H1 (cell line): ENCODE measurements at regions not wholly inside any gene's neighbourhood (a gene's known extent, or its start where the extent isn't known, plus 50 kb on each side); places are given as distances from the start of the nearest gene placed in this dataset.

ENCODE experiments used
- CTCF ChIA-PET: fragments of 300-600 bp; sonication (Branson Sonifier 250); formaldehyde crosslinking; loops from one replicate; lab custom pipeline; 2021; ENCODE audit not compliant: partially characterized antibody; lab: Charles Lee
- POLR2A ChIA-PET: fragments of 300-600 bp; sonication (Branson Sonifier 250); formaldehyde crosslinking; loops from one replicate; lab custom pipeline; 2021; ENCODE audit warnings: inconsistent platforms; ENCODE audit not compliant: partially characterized antibody; lab: Charles Lee
- DNase-seq, 2 experiments: peaks; one replicate each; pipeline versions ENCODE4 v3.0.0 to v3.0.0-alpha.2; 2010 to 2022; ENCODE audit warnings: low spot score in 2 of 2, low read depth in 1 of 2, mixed read lengths in 1 of 2
- FAIRE-seq: peaks from 2 replicates; lab custom pipeline; 2011; peaks lifted over from hg19 to GRCh38; lab: Jason Lieb, UNC
- H2AFZ ChIP-seq: 2 replicates; pipeline ENCODE4 v1.8.1; 2012; ENCODE audit warnings: low read length, inconsistent platforms
- H2AK5ac ChIP-seq: 2 replicates; pipeline ENCODE4 v1.6.1; 2013; ENCODE audit warnings: low read depth, low read length
- H2BK120ac ChIP-seq: replicated peaks from 2 replicates; pipeline ENCODE3; 2013; ENCODE audit warnings: low read depth, low read length, inconsistent platforms
- H2BK12ac ChIP-seq: 2 replicates; pipeline ENCODE4 v1.6.1; 2013; ENCODE audit warnings: low read depth, low read length
- H2BK15ac ChIP-seq: 2 replicates; pipeline ENCODE4 v1.6.1; 2013; ENCODE audit warnings: low read length
- H2BK20ac ChIP-seq: 2 replicates; pipeline ENCODE4 v1.6.1; 2013; ENCODE audit warnings: low read length
- H2BK5ac ChIP-seq: 2 replicates; pipeline ENCODE4 v1.6.1; 2013; ENCODE audit warnings: low read depth, low read length
- H3K14ac ChIP-seq: 2 replicates; pipeline ENCODE4 v1.6.1; 2013; ENCODE audit warnings: inconsistent platforms; ENCODE audit not compliant: insufficient read length
- H3K18ac ChIP-seq: 2 replicates; pipeline ENCODE4 v1.6.1; 2013; ENCODE audit warnings: low read length; ENCODE audit errors: extremely low read depth
- H3K23ac ChIP-seq: 2 replicates; pipeline ENCODE4 v1.6.1; 2013; ENCODE audit warnings: inconsistent platforms; ENCODE audit not compliant: insufficient read length
- H3K23me2 ChIP-seq: 2 replicates; pipeline ENCODE4 v1.6.1; 2013; ENCODE audit warnings: low read depth, low read length
- H3K27ac ChIP-seq: 2 replicates; pipeline ENCODE4 v1.6.1; 2011; ENCODE audit warnings: low read depth, low read length, inconsistent platforms
- H3K27me3 ChIP-seq, 4 experiments: replicated peaks in 1 of 4; 1 replicate in 1 of 4; 2 replicates in 3 of 4; pipeline versions ENCODE4 v1.6.1 to v1.8.1; 2011 to 2013; ENCODE audit warnings: low read length in 3 of 4, mild to moderate bottlenecking in 3 of 4, inconsistent platforms in 2 of 4, mixed read lengths in 2 of 4, moderate library complexity in 1 of 4; ENCODE audit not compliant: control insufficient read depth in 3 of 4, insufficient read depth in 3 of 4; ENCODE audit errors: extremely low read depth in 1 of 4
- H3K36me3 ChIP-seq, 4 experiments: 2 replicates each; pipeline versions ENCODE4 v1.6.1 to v1.8.1; 2011 to 2013; ENCODE audit warnings: mild to moderate bottlenecking in 4 of 4, low read length in 3 of 4, moderate library complexity in 2 of 4, control low read depth in 1 of 4, inconsistent platforms in 1 of 4; ENCODE audit not compliant: insufficient read depth in 4 of 4, control insufficient read depth in 2 of 4
- H3K4ac ChIP-seq: replicated peaks from 2 replicates; pipeline ENCODE3; 2013; ENCODE audit warnings: low read length, low read depth, mixed read lengths, inconsistent platforms; ENCODE audit not compliant: insufficient read length
- H3K4me1 ChIP-seq, 4 experiments: replicated peaks in 1 of 4; 1 replicate in 1 of 4; 2 replicates in 3 of 4; pipeline versions ENCODE4 v1.6.1 to v1.8.1; 2011 to 2013; ENCODE audit warnings: low read length in 3 of 4, inconsistent platforms in 2 of 4, mixed read lengths in 1 of 4; ENCODE audit not compliant: insufficient read depth in 4 of 4, control insufficient read depth in 3 of 4
- H3K4me2 ChIP-seq, 2 experiments: 2 replicates each; pipeline versions ENCODE4 v1.6.1 to v1.8.1; 2011 to 2013; ENCODE audit warnings: low read depth in 2 of 2, low read length in 2 of 2, control low read depth in 1 of 2, inconsistent platforms in 1 of 2, mild to moderate bottlenecking in 1 of 2; ENCODE audit not compliant: insufficient read depth in 1 of 2
- H3K4me3 ChIP-seq, 4 experiments: fragments of 200-600, 300-600 bp in 1 of 4; sonication (generic), shearing (Covaris generic), sonication (Bioruptor Twin) in 1 of 4; 2 replicates each; pipeline versions ENCODE4 v1.5.1 to v1.8.1; 2011 to 2016; ENCODE audit warnings: low read length in 4 of 4, low read depth in 3 of 4, control low read depth in 2 of 4, inconsistent platforms in 2 of 4, mild to moderate bottlenecking in 2 of 4, mixed read lengths in 1 of 4, moderate library complexity in 1 of 4; ENCODE audit not compliant: insufficient read depth in 2 of 4; ENCODE audit errors: extremely low read depth in 1 of 4
- H3K56ac ChIP-seq: replicated peaks from 2 replicates; pipeline ENCODE3; 2013; ENCODE audit warnings: low read depth, mild to moderate bottlenecking, mixed read lengths, low read length, inconsistent platforms; ENCODE audit not compliant: insufficient read length
- H3K79me1 ChIP-seq: 2 replicates; pipeline ENCODE4 v1.6.1; 2013; ENCODE audit warnings: low read depth, low read length, control low read depth
- H3K79me2 ChIP-seq, 2 experiments: 2 replicates each; pipeline versions ENCODE4 v1.6.1 to v1.8.1; 2012 to 2013; ENCODE audit warnings: low read length in 2 of 2, mild to moderate bottlenecking in 2 of 2, inconsistent platforms in 1 of 2; ENCODE audit not compliant: insufficient read depth in 2 of 2, control insufficient read depth in 1 of 2
- H3K9ac ChIP-seq, 4 experiments: replicated peaks in 1 of 4; 1 replicate in 1 of 4; 2 replicates in 3 of 4; pipeline versions ENCODE4 v1.6.1 to v1.8.1; 2011 to 2013; ENCODE audit warnings: low read depth in 3 of 4, low read length in 3 of 4, control low read depth in 2 of 4, mild to moderate bottlenecking in 2 of 4, moderate library complexity in 2 of 4, inconsistent platforms in 1 of 4; ENCODE audit errors: extremely low read depth in 1 of 4
- H3K9me3 ChIP-seq, 2 experiments: 2 replicates each; pipeline versions ENCODE4 v1.6.1 to v1.8.1; 2012 to 2013; ENCODE audit warnings: mild to moderate bottlenecking in 2 of 2, moderate library complexity in 2 of 2, control low read depth in 1 of 2, inconsistent platforms in 1 of 2, low read depth in 1 of 2, low read length in 1 of 2, mixed read lengths in 1 of 2; ENCODE audit not compliant: insufficient read depth in 2 of 2
- H4K20me1 ChIP-seq, 2 experiments: replicated peaks in 1 of 2; 2 replicates each; pipeline versions ENCODE3 to v1.8.1; 2011 to 2013; ENCODE audit warnings: inconsistent platforms in 2 of 2, low read length in 2 of 2, mild to moderate bottlenecking in 1 of 2; ENCODE audit not compliant: insufficient read depth in 2 of 2, control insufficient read depth in 1 of 2
- H4K5ac ChIP-seq: 2 replicates; pipeline ENCODE4 v1.6.1; 2013; ENCODE audit warnings: low read length, low read depth, mixed read lengths, inconsistent platforms; ENCODE audit not compliant: insufficient read length
- H4K8ac ChIP-seq: 2 replicates; pipeline ENCODE4 v1.8.0; 2013; ENCODE audit warnings: mild to moderate bottlenecking, moderate library complexity, low read length, inconsistent platforms; ENCODE audit not compliant: insufficient read depth; ENCODE audit errors: extremely low read depth
- H4K91ac ChIP-seq: replicated peaks from 2 replicates; pipeline ENCODE3; 2013; ENCODE audit warnings: low read length, mixed read lengths, inconsistent platforms; ENCODE audit not compliant: insufficient read length
- BACH1 ChIP-seq: IDR thresholded peaks from 2 replicates; pipeline ENCODE4 v1.6.1; 2012; ENCODE audit warnings: low read length, improper control_type of control experiment
- EGR1 ChIP-seq: IDR thresholded peaks from 2 replicates; pipeline ENCODE4 v1.6.1; 2011; ENCODE audit warnings: low read depth, low read length, borderline replicate concordance
- HDAC2 ChIP-seq, 2 experiments: fragments of 300-600 bp in 1 of 2; sonication (generic) in 1 of 2; IDR thresholded peaks; 2 replicates each; pipeline ENCODE4 v1.6.1; 2011 to 2012; ENCODE audit warnings: low read depth in 2 of 2, low read length in 2 of 2, mild to moderate bottlenecking in 2 of 2, moderate library complexity in 2 of 2, borderline replicate concordance in 1 of 2, inconsistent platforms in 1 of 2
- JUND ChIP-seq: IDR thresholded peaks from 2 replicates; pipeline ENCODE4 v1.6.1; 2011; ENCODE audit warnings: mild to moderate bottlenecking, improper control_type of control experiment, low read length
- PHF8 ChIP-seq: fragments of 200-600 bp; sonication (generic); conservative IDR thresholded peaks from 2 replicates; pipeline ENCODE4 v1.7.1; 2012; ENCODE audit warnings: low read depth, mild to moderate bottlenecking, inconsistent platforms, low read length, moderate library complexity
- POLR2A ChIP-seq, 2 experiments: IDR thresholded peaks; 1 replicate in 1 of 2; 2 replicates in 1 of 2; pipeline ENCODE4 v1.6.1; 2011; ENCODE audit warnings: low read depth in 2 of 2, low read length in 2 of 2, mild to moderate bottlenecking in 2 of 2; ENCODE audit errors: control extremely low read depth in 1 of 2
- SUZ12 ChIP-seq: fragments of 200-600 bp; sonication (generic); IDR thresholded peaks from 2 replicates; pipeline ENCODE4 v1.6.1; 2012; ENCODE audit warnings: mild to moderate bottlenecking, inconsistent platforms, low read length, moderate library complexity, mixed read lengths
- TAF1 ChIP-seq: IDR thresholded peaks from 2 replicates; pipeline ENCODE4 v1.6.1; 2011; ENCODE audit warnings: mild to moderate bottlenecking, low read depth, low read length
- WGBS, 2 experiments: shearing (Covaris generic) in 1 of 2; methylation state at CpG; one replicate each; pipeline versions ENCODE4 v1.1.6 to v1.1.7; 2013 to 2015; ENCODE audit warnings: low lambda C conversion rate in 2 of 2, mixed read lengths in 2 of 2, inconsistent platforms in 1 of 2, low coverage in 1 of 2, missing lambda C conversion rate in 1 of 2; ENCODE audit not compliant: insufficient replicate concordance in 2 of 2, insufficient coverage in 1 of 2, insufficient read length in 1 of 2; ENCODE audit errors: extremely low coverage in 1 of 2, missing lambda C conversion rate in 1 of 2; 5-methylcytosine and 5-hydroxymethylcytosine counted together
- TF ChIP-seq, protein P1 (sequence below): IDR thresholded peaks from 2 replicates; pipeline ENCODE4 v1.6.1; 2011; ENCODE audit warnings: low read depth, mild to moderate bottlenecking, low read length; ENCODE audit not compliant: insufficient read depth
- TF ChIP-seq, protein P2 (sequence below): IDR thresholded peaks from 2 replicates; pipeline ENCODE4 v1.6.1; 2011; ENCODE audit warnings: low read length, improper control_type of control experiment
- TF ChIP-seq, protein P3 (sequence below): IDR thresholded peaks from 2 replicates; pipeline ENCODE4 v1.6.1; 2012; ENCODE audit warnings: inconsistent platforms

DNA sequence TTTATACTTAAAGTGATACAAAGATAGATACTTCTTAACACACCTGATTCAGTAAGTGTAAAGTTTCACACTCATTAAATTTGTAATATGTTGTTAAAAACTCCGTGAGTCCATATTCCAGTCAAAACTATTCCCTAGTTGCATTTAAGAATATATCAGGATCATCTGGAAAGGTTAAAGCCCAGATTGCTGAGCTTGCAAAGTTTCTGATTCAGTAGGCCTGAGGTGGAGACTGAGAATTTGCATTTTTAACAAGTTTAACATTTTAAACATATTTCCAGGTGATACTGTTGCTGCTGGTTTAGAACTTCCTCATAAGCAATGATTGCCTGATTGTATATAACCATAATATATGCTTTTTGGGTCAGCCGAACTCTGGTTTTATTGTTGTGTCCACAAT lies 1998.6 kb upstream of the PCDH20 start:
- Histone ChIP-seq H3K27ac (no peak overlapping the region), H4K5ac (no peak overlapping the region), H2BK12ac (no peak overlapping the region), H3K4me2 (no peak overlapping the region), H3K9ac (no peak overlapping the region), H3K36me3 (no peaks in the 10 kb centered on the region), H3K4ac (no peak overlapping the region), H3K79me1 (no peaks in the 10 kb centered on the region), H3K4me1 (no peaks in the 10 kb centered on the region), H2AFZ (no peak overlapping the region), H4K91ac (no peak overlapping the region), H2AK5ac (no peak overlapping the region), H2BK5ac (no peak overlapping the region), H4K20me1 (no peaks in the 10 kb centered on the region), H3K27me3 (no peaks in the 10 kb centered on the region), H3K56ac (no peak overlapping the region), H3K14ac (no peak overlapping the region), H3K23ac (no peak overlapping the region), H3K18ac (no peak overlapping the region), H3K9me3 (no peaks in the 10 kb centered on the region; a peak in 1 of 4 replicates), H4K8ac (no peak overlapping the region), H2BK15ac (no peak overlapping the region), H2BK20ac (no peak overlapping the region), H3K4me3 (no peak overlapping the region), H3K23me2 (no peaks in the 10 kb centered on the region), H2BK120ac (no peak overlapping the region), H3K79me2 (no peaks in the 10 kb centered on the region)
- 97% methylated on average over 2 of the region's 2 CpGs; no CpG with 5 or more reads in 1 of the 2 experiments for WGBS, 2 experiments
- FAIRE-seq = no peak
- TF ChIP-seq TAF1 (no peak), BACH1 (no peak), PHF8 (no peak), HDAC2 (IDR thresholded peaks at IDR 0.05; ENCODE audit: borderline replicate concordance in 1 of 2, low read depth in 2 of 2, low read length in 2 of 2) (no peak), SUZ12 (no peak), JUND (no peak), POLR2A (IDR thresholded peaks at IDR 0.05; ENCODE audit: control extremely low read depth in 1 of 2, low read depth in 2 of 2, low read length in 2 of 2) (no peak), EGR1 (no peak)
- TF ChIP-seq, protein P1, sequence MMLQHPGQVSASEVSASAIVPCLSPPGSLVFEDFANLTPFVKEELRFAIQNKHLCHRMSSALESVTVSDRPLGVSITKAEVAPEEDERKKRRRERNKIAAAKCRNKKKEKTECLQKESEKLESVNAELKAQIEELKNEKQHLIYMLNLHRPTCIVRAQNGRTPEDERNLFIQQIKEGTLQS = no peak
- TF ChIP-seq, protein P2, sequence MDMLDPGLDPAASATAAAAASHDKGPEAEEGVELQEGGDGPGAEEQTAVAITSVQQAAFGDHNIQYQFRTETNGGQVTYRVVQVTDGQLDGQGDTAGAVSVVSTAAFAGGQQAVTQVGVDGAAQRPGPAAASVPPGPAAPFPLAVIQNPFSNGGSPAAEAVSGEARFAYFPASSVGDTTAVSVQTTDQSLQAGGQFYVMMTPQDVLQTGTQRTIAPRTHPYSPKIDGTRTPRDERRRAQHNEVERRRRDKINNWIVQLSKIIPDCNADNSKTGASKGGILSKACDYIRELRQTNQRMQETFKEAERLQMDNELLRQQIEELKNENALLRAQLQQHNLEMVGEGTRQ = no peak
- TF ChIP-seq, protein P3, sequence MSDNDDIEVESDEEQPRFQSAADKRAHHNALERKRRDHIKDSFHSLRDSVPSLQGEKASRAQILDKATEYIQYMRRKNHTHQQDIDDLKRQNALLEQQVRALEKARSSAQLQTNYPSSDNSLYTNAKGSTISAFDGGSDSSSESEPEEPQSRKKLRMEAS = no peak
- no peak for DNase-seq
- POLR2A ChIA-PET = no interaction called here
- CTCF ChIA-PET = no interaction called here
